Right renal cortex interstitium (tissue), 3 donors: ENCODE measurements at regions not wholly inside any gene's neighbourhood (a gene's known extent, or its start where the extent isn't known, plus 50 kb on each side); places are given as distances from the start of the nearest gene placed in this dataset.
"Not testable (repeated sequence)": the region's sequence is repeated elsewhere in the genome, so short reads cannot be mapped to it uniquely, and the experiment has no call there.

Source experiments
- DNase-seq, 3 donors: peaks; one replicate each; pipeline ENCODE4 v3.0.0-alpha.2; 2013; ENCODE audit warnings: low read depth in 3 of 3, low spot score in 2 of 3

DNA sequence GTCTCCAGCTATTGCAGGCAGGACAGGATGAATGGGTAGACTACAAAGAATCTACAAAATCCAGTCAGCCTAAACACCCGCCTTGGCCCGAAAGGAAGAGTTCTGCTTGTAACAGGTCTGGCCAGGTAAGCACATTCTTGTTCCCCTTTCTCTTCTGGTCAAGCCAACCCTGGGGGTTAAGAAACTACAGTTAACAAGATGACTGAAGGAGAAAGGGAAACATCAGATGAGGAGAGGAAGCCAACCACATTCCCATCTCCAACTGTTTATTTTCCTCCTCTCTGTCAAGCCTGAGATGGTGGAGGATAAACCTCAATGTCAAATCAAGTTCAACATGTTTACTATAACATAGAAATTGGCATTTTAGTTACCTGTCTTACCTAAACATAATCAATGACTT lies 198.9 kb downstream of the IPMK start:
- no peak for DNase-seq

GRCh38 chr10:58066979-58067378 lies 200.7 kb downstream of the IPMK start:
- no peak for DNase-seq

DNA sequence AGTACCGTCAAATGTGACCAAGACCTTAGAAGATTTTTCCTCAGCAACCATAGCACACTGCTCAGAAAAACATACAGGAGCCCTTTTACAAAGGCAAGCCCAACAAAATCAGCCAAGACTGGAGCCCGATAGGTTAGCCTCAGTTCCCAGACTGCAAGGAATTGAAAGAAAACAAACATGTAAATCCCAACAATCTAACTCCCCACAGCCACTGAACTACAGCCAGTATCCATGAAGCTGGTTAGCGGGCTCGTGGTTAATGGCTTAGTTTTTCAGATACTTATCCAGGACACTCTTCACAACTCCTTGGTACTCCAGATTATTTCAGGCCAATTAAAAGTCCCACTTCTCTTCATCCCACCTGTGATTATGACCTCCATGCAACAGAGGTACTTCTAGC lies 201.6 kb downstream of the IPMK start:
- DNase-seq = no peak

GRCh38 chr10:58065529-58065815 lies 202.2 kb downstream of the IPMK start:
- DNase-seq = no peak

- peak; percentile 29 to 34 (median 30) for DNase-seq
Observed at GRCh38 chr10:58064714-58065528, 202.8 kb downstream of the IPMK start.

DNA sequence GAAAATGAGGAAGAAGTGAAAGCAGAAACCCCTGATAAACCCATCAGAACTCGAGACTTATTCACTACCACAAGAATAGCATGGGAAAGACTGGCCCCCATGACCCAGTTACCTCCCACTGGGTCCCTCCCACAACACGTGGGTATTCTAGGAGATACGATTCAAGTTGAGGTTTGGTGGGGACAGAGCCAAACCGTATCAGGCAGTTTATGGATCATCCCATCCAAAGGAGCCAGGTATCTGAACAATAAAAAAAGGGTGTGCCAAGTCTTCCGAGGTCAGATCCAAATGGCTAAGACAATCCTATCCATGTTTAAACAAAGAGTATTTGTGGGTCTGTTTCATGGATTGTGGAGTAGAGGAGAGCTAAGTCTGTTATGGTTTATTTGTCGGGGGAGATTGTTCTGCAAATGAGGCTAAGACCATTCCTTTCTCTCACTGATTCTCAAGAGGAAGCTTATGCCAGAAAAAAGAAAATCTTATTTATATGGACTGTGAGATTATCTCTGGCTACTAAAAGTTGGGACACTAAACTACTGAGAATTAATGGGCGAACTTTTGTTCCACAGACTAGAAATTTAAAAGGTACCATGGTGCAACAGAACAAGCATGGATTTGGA lies 203.7 kb downstream of the IPMK start:
- no peak for DNase-seq

DNA sequence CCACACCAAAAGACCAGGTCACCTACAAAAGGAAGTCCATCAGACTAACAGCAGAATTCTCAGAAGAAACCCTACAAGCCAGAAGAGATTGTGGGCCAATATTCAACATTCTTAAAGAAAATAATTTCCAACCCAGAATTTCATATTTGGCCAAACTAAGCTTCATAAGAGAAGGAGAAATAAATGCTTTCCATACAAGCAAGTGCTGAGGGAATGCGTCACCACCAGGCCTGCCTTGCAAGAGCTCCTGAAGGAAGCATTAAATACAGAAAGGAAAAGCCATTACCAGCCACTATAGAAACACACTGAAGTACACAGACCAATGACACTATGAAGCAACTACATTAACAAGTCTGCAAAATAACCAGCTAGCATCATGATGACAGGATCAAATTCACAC lies 209.0 kb downstream of the IPMK start:
- DNase-seq = not testable (repeated sequence)

DNA sequence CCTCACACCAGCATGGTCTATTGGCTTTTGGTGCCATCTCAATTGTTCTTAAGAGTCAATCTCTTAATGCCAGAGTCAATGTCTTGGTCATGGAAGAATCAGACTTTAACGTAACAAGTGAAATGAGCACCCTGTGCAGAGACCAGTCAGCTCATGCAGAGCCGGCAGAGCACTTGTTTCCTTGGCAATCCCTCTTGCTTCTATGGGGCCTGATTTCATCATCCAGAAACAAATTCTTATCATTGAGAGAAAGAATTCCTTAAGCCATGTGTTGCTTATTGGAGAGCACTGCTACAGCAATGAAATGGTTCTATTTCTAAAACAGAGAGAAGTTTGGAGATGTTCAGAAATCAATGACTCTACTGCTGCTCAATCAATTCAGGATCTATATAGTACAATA lies 212.8 kb downstream of the IPMK start:
- DNase-seq = no peak

- no peak for DNase-seq
Observed at GRCh38 chr10:58052772-58053171, 214.9 kb downstream of the IPMK start.

DNA sequence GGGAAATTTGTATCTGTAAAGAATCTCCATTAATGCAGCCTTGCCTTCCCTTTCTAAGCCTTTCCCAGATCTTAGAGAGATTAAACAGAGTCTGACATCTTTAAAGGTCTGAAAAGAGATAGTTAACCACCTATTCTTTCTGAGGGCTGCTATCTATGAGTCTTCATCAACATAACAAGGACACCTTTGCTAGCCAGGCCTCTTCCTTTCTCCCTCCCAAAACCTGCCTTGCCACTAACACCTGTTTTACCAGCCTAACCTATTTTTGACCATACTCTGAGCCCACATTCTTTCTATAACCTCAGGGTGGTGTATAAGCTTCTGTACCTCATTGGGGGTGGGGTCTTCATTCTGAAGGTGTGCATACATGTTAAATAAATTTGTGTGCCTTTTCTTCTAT lies 217.1 kb downstream of the IPMK start:
- DNase-seq = no peak

- DNase-seq = no peak
Observed at GRCh38 chr10:58048936-58049335, 218.8 kb downstream of the IPMK start.

GRCh38 chr10:58044072-58044471 lies 223.6 kb downstream of the IPMK start:
- no peak for DNase-seq

- no peak for DNase-seq
Observed at GRCh38 chr10:58041901-58042300, 225.8 kb downstream of the IPMK start.

GRCh38 chr10:58030208-58030607 lies 237.5 kb downstream of the IPMK start:
- no peak for DNase-seq

- DNase-seq = no peak
Observed at GRCh38 chr10:58028597-58029366, 238.9 kb downstream of the IPMK start.

- DNase-seq = no peak
Observed at GRCh38 chr10:58027426-58027825, 240.3 kb downstream of the IPMK start.

GRCh38 chr10:58026036-58026435 lies 241.7 kb downstream of the IPMK start:
- DNase-seq = no peak

- peak in 1 of 3 donors; percentile 27 for DNase-seq
Observed at GRCh38 chr10:58023341-58024073, 244.2 kb downstream of the IPMK start.

DNA sequence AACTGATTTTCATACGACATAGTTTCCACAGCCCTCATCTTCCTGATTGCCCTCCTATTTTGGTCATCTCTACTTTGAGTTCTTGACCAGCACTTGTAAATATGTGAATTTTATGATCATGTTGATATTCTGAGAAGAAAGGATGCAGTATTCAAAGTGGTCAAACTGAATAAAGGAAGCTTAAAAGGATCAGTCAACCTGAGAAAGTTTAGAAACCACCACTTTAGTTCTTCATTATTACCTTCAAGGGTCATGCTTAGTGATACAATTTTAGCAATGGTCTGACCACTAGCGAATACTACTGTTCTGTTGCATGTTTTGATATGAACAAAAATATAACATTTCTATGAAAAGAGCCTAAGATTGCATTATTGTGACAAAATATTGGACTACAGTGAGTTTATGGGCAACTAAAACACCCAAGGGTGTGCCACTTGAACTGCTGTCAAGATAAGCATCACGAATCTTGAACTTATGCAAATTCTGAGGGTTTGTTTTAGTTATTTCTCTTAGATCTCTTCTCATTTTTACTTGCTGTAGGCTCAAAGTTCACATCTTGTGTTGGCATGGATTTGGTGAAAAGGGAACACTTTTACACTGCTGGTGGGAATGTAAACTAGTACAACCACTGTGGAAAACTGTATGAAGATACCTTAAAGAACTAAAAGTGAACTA lies 247.7 kb downstream of the IPMK start:
- DNase-seq = no peak

- no peak for DNase-seq
Observed at GRCh38 chr10:58017719-58018367, 249.9 kb downstream of the IPMK start.
